IMR-90 (cell line): ENCODE measurements at regions not wholly inside any gene's neighbourhood (a gene's known extent, or its start where the extent isn't known, plus 50 kb on each side); places are given as distances from the start of the nearest gene placed in this dataset.

ENCODE experiments used
- ATAC-seq: fragments of 200-7000 bp; cut with Tn5 transposase; 2 replicates; pipeline ENCODE4 v1.9.1; 2020; ENCODE audit warnings: low read depth, mild to moderate bottlenecking, moderate library complexity
- BruUV-seq: library from RNA; stranded (reverse); fragments of 400-500 nt; replicated peaks from 2 replicates; lab custom pipeline; 2021; lab: Mats Ljungman, UMichigan
- CTCF ChIA-PET: fragments of 300-600 bp; formaldehyde crosslinking; extraction: SDS; loops from one replicate; lab custom pipeline; 2021; ENCODE audit warnings: antibody characterized with exemption; lab: Yijun Ruan, JAX
- POLR2A ChIA-PET: fragments of 300-600 bp; sonication (Branson Sonifier 250); formaldehyde crosslinking; loops from one replicate; lab custom pipeline; 2022; ENCODE audit warnings: antibody characterized with exemption; ENCODE audit not compliant: unreplicated experiment; lab: Charles Lee
- DNase-seq: peaks from one replicate; pipeline ENCODE4 v3.0.0; 2013
- H2AFZ ChIP-seq: replicated peaks from 2 replicates; pipeline ENCODE3; 2013; ENCODE audit warnings: low read length, mild to moderate bottlenecking; ENCODE audit not compliant: poor library complexity
- H2AK5ac ChIP-seq: 2 replicates; pipeline ENCODE4 v1.6.1; 2013; ENCODE audit warnings: low read depth, low read length, inconsistent platforms
- H2AK9ac ChIP-seq: replicated peaks from 2 replicates; pipeline ENCODE3; 2013; ENCODE audit warnings: mild to moderate bottlenecking, low read depth, low read length, moderate library complexity; ENCODE audit not compliant: poor library complexity
- H2BK120ac ChIP-seq: 2 replicates; pipeline ENCODE4 v1.6.1; 2013; ENCODE audit warnings: low read depth, low read length, inconsistent platforms
- H2BK15ac ChIP-seq: 3 replicates; pipeline ENCODE4 v1.6.1; 2013; ENCODE audit warnings: low read depth, low read length, inconsistent platforms
- H2BK20ac ChIP-seq: 2 replicates; pipeline ENCODE4 v1.6.1; 2013; ENCODE audit warnings: low read depth, mild to moderate bottlenecking, inconsistent platforms, low read length, moderate library complexity
- H2BK5ac ChIP-seq: 2 replicates; pipeline ENCODE4 v1.6.1; 2013; ENCODE audit warnings: mild to moderate bottlenecking, low read depth, low read length, inconsistent platforms; ENCODE audit not compliant: poor library complexity, severe bottlenecking
- H3K14ac ChIP-seq: replicated peaks from 2 replicates; pipeline ENCODE4 v1.6.1; 2013; ENCODE audit warnings: low read depth, low read length, inconsistent platforms
- H3K18ac ChIP-seq: 2 replicates; pipeline ENCODE4 v1.6.1; 2013; ENCODE audit warnings: low read depth, low read length, control low read depth
- H3K23ac ChIP-seq: 2 replicates; pipeline ENCODE4 v1.6.1; 2013; ENCODE audit warnings: low read depth, low read length, inconsistent platforms
- H3K27ac ChIP-seq: 2 replicates; pipeline ENCODE4 v1.5.1; 2013; ENCODE audit warnings: mild to moderate bottlenecking, control low read depth, low read length; ENCODE audit not compliant: insufficient read depth
- H3K27me3 ChIP-seq: 2 replicates; pipeline ENCODE4 v1.6.1; 2013; ENCODE audit warnings: low read length; ENCODE audit not compliant: control insufficient read depth, insufficient read depth
- H3K36me3 ChIP-seq: 2 replicates; pipeline ENCODE4 v1.6.1; 2013; ENCODE audit warnings: low read length, mixed read lengths; ENCODE audit not compliant: control insufficient read depth, insufficient read depth
- H3K4ac ChIP-seq: 2 replicates; pipeline ENCODE4 v1.6.1; 2013; ENCODE audit warnings: low read depth, low read length, inconsistent platforms
- H3K4me1 ChIP-seq: 2 replicates; pipeline ENCODE4 v1.6.1; 2013; ENCODE audit warnings: low read length, mixed read lengths; ENCODE audit not compliant: control insufficient read depth, insufficient read depth
- H3K4me2 ChIP-seq: 2 replicates; pipeline ENCODE4 v1.6.1; 2013; ENCODE audit warnings: low read depth, mild to moderate bottlenecking, control low read depth, low read length, moderate library complexity
- H3K4me3 ChIP-seq: 2 replicates; pipeline ENCODE4 v1.5.1; 2013; ENCODE audit warnings: low read depth, mild to moderate bottlenecking, control low read depth, low read length, moderate library complexity; ENCODE audit not compliant: insufficient read depth
- H3K56ac ChIP-seq: 2 replicates; pipeline ENCODE4 v1.6.1; 2013; ENCODE audit warnings: low read length, inconsistent platforms; ENCODE audit not compliant: insufficient read depth; ENCODE audit errors: extremely low read depth
- H3K79me1 ChIP-seq, 2 experiments: 2 replicates each; pipeline ENCODE4 v1.6.1; 2013; ENCODE audit warnings: low read length in 2 of 2, inconsistent platforms in 1 of 2, low read depth in 1 of 2
- H3K9ac ChIP-seq: 2 replicates; pipeline ENCODE4 v1.6.1; 2013; ENCODE audit warnings: low read depth, low read length, control low read depth
- H3K9me1 ChIP-seq: 2 replicates; pipeline ENCODE4 v1.6.1; 2013; ENCODE audit warnings: low read length, inconsistent platforms; ENCODE audit not compliant: insufficient read depth
- H3K9me3 ChIP-seq: 2 replicates; pipeline ENCODE4 v1.6.1; 2013; ENCODE audit warnings: low read length; ENCODE audit not compliant: control insufficient read depth, insufficient read depth
- H4K20me1 ChIP-seq: 2 replicates; pipeline ENCODE4 v1.6.1; 2013; ENCODE audit warnings: low read length, inconsistent platforms; ENCODE audit not compliant: insufficient read depth
- H4K5ac ChIP-seq: 2 replicates; pipeline ENCODE4 v1.6.1; 2013; ENCODE audit warnings: mild to moderate bottlenecking, low read depth, low read length, control low read depth
- H4K8ac ChIP-seq, 2 experiments: 2 replicates each; pipeline ENCODE4 v1.6.1; 2013; ENCODE audit warnings: low read depth in 2 of 2, low read length in 2 of 2, control low read depth in 1 of 2, inconsistent platforms in 1 of 2
- H4K91ac ChIP-seq: 2 replicates; pipeline ENCODE4 v1.6.1; 2013; ENCODE audit warnings: low read depth, low read length, inconsistent platforms; ENCODE audit not compliant: insufficient read depth
- BHLHE40 ChIP-seq: fragments of 150-350 bp; IDR thresholded peaks from 2 replicates; pipeline ENCODE4 v1.6.1; 2016; ENCODE audit warnings: mild to moderate bottlenecking, low read depth, low read length
- CEBPB ChIP-seq: IDR thresholded peaks from 2 replicates; pipeline ENCODE4 v1.6.1; 2012; ENCODE audit warnings: low read depth, low read length, improper control_type of control experiment
- FOS ChIP-seq: fragments of 150-350 bp; IDR thresholded peaks from 2 replicates; pipeline ENCODE4 v1.6.1; 2016; ENCODE audit warnings: low read depth, low read length
- MAZ ChIP-seq: IDR thresholded peaks from 2 replicates; pipeline ENCODE4 v1.6.1; 2012; ENCODE audit warnings: low read depth, mild to moderate bottlenecking, low read length, improper control_type of control experiment, moderate library complexity, borderline replicate concordance
- MXI1 ChIP-seq: IDR thresholded peaks from 2 replicates; pipeline ENCODE4 v1.6.1; 2012; ENCODE audit warnings: low read depth, mild to moderate bottlenecking, low read length, moderate library complexity, borderline replicate concordance
- POLR2A ChIP-seq: IDR thresholded peaks from 2 replicates; pipeline ENCODE4 v1.6.1; 2012; ENCODE audit warnings: mild to moderate bottlenecking, low read depth, low read length
- RAD21 ChIP-seq: IDR thresholded peaks from 2 replicates; pipeline ENCODE4 v1.6.1; 2012; ENCODE audit warnings: low read length, improper control_type of control experiment
- RCOR1 ChIP-seq: IDR thresholded peaks from 2 replicates; pipeline ENCODE4 v1.6.1; 2012; ENCODE audit warnings: mild to moderate bottlenecking, low read length, improper control_type of control experiment; ENCODE audit not compliant: insufficient replicate concordance
- WGBS, 2 experiments: methylation state at CpG; one replicate each; pipeline versions ENCODE4 v1.1.5 to v1.1.7; 2013; ENCODE audit warnings: missing lambda C conversion rate in 2 of 2; ENCODE audit not compliant: insufficient read length in 1 of 2; ENCODE audit errors: extremely low coverage in 2 of 2; 5-methylcytosine and 5-hydroxymethylcytosine counted together
- dilution Hi-C: fragments of 300-500 bp; cut with HindIII; formaldehyde crosslinking; loops from one replicate; pipeline ENCODE4 v1.14.3; 2018; ENCODE audit warnings: low sequenced_read_pairs; ENCODE audit not compliant: unreplicated experiment
- in situ Hi-C: fragments of 300-500 bp; cut with MboI; formaldehyde crosslinking; loops from 3 replicates; pipeline ENCODE4 v1.14.3; 2019; ENCODE audit warnings: low sequenced_read_pairs, inconsistent platforms, mixed read lengths
- intact Hi-C: fragments of 100-400 bp; cut with micrococcal nuclease; formaldehyde crosslinking; loops from 2 replicates; pipeline ENCODE4 v1.10.0; 2022

DNA sequence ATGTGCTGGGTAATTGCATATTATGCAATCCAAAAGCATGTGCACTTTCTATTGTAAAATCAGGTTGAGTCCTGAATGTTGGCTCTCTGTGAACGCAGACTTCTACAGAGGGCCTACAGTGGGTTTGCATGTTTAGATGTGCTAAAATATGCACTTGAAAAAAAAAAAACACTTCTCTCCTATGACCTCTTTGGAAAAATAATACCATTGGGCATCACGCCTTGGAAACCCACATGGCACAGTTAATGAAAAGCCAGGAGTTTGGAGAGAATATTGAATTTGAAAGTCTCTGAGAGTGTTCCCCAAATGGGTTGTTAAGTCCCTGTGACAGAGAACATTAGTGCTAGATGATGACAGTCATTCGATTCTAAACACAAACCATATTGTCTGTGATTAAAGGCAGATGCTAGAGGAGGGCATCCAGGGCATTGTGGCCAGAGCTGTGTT lies 710.4 kb upstream of the PIK3C3 start:
- ChIA-PET CTCF (no interaction called here), POLR2A (no interaction called here)
- H3K18ac ChIP-seq = no peak overlapping the region
- ATAC-seq = no peak
- no peak overlapping the region for H4K91ac ChIP-seq
- no peak overlapping the region for H3K56ac ChIP-seq
- H2BK120ac ChIP-seq = no peak overlapping the region
- no peaks in the 10 kb centered on the region for H3K9me1 ChIP-seq
- no peaks in the 10 kb centered on the region for H3K79me1 ChIP-seq
- H3K9me3 ChIP-seq = no peaks in the 10 kb centered on the region
- H2AFZ ChIP-seq = no peak overlapping the region
- H2AK5ac ChIP-seq = no peak overlapping the region
- no peak overlapping the region for H3K27ac ChIP-seq
- no peaks in the 10 kb centered on the region for H4K20me1 ChIP-seq
- no peaks in the 10 kb centered on the region for H3K27me3 ChIP-seq
- H3K4me1 ChIP-seq = no peaks in the 10 kb centered on the region
- WGBS, 2 experiments = no CpG with 5 or more reads among the region's 3 CpGs
- TF ChIP-seq RCOR1 = no peak
- TF ChIP-seq MXI1 = no peak
- TF ChIP-seq FOS = no peak
- TF ChIP-seq RAD21 = no peak
- no peak for TF ChIP-seq POLR2A
- no peak for TF ChIP-seq MAZ
- no peak for TF ChIP-seq BHLHE40
- no peak for TF ChIP-seq CEBPB
- no peak overlapping the region for H3K14ac ChIP-seq
- no peak overlapping the region for H2BK15ac ChIP-seq
- H3K4me2 ChIP-seq = no peak overlapping the region
- no peak overlapping the region for H4K5ac ChIP-seq
- in situ Hi-C loops (no loop called here), dilution Hi-C loops (no loop called here), intact Hi-C loops (no loop called here)
- H2BK20ac ChIP-seq = no peak overlapping the region
- no peak overlapping the region for H3K23ac ChIP-seq
- no peak overlapping the region for H3K4ac ChIP-seq
- H3K4me3 ChIP-seq = no peak overlapping the region
- no peak overlapping the region for H2BK5ac ChIP-seq
- no TSS peak for BruUV-seq
- no peak for DNase-seq
- H2AK9ac ChIP-seq = no peak overlapping the region
- H3K9ac ChIP-seq = no peak overlapping the region
- H3K36me3 ChIP-seq = no peaks in the 10 kb centered on the region
- no peak overlapping the region for H4K8ac ChIP-seq
